ENCODE measurements at regions not wholly inside any gene's neighbourhood (a gene's known extent, or its start where the extent isn't known, plus 50 kb on each side); places are given as distances from the start of the nearest gene placed in this dataset.

DNA sequence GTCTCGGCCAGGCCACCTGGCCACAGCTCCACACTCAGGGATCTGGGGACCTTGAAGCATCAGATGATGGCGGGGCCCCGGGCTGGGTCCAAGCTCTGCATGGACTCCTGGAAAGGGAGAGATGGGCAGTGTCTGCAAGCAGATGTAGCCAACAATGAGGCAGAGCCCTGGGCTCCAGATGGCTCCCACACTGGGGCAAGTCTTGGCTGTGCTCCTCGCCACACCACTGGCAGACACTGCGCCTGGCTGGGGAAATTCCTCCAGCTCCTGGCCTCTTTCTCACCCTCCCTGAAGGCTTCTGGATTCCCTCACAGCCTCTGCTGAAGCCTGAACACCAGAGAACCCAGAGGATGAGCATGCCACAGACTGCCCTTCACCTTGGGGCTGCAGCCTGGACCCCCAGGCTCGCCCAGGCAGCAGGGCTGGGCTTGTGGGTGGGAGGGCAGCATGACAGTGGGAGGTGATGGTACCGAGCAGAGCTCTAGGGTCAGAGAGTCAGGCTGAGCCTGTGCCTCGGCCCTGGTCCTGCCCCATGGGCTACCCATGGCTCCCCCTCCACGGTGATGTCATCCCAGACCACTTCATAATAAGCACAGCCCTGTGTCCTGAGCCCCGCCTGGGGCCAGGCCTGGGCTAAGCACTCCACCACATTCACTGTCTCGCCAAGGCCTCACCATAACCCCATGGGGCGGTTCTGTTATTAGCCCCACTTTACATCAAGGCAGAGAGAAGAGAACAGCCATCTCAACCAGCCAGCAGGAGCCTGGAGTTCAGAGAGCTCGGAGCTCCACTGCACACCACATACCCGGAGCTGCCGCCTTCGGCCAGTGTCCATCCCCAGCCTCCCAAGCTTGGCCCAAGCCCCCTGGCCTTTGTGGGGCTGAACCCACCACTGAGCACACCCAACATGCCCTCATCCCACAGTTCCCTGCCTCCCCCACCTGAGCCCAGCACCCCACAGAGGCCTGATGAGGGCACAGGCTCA is 62.2 kb upstream of the ADAMTS2 start:
- no peak for TF ChIP-seq TAF1 (IDR thresholded peaks at IDR 0.05; ENCODE audit: low read depth)
- TF ChIP-seq CREB1 (IDR thresholded peaks at IDR 0.05; ENCODE audit: low read depth): no peak
- no peak for TF ChIP-seq NFIC (IDR thresholded peaks at IDR 0.05)
- TF ChIP-seq EP300 (IDR thresholded peaks at IDR 0.05; ENCODE audit: borderline replicate concordance): no peak
- TF ChIP-seq REST (IDR thresholded peaks at IDR 0.05; ENCODE audit: low read depth): no peak
- no peak for TF ChIP-seq TEAD4 (IDR thresholded peaks at IDR 0.05)
- TF ChIP-seq MAX (IDR thresholded peaks at IDR 0.05): no peak
- TF ChIP-seq ZBTB7A (IDR thresholded peaks at IDR 0.05; ENCODE audit: low read depth): no peak
- no peak for TF ChIP-seq USF1 (IDR thresholded peaks at IDR 0.05)
- no peak for TF ChIP-seq YY1 (IDR thresholded peaks at IDR 0.05; ENCODE audit: low read depth)
- TF ChIP-seq RAD21 (IDR thresholded peaks at IDR 0.05; ENCODE audit: low read depth): no peak
- no peak for TF ChIP-seq FOXM1 (IDR thresholded peaks at IDR 0.05; ENCODE audit: borderline replicate concordance, low read depth)
- TF ChIP-seq EGR1 (IDR thresholded peaks at IDR 0.05): no peak
- no peak for TF ChIP-seq CEBPB (IDR thresholded peaks at IDR 0.05)
- no peak for TF ChIP-seq TCF12 (IDR thresholded peaks at IDR 0.05; ENCODE audit: low read depth)

DNA sequence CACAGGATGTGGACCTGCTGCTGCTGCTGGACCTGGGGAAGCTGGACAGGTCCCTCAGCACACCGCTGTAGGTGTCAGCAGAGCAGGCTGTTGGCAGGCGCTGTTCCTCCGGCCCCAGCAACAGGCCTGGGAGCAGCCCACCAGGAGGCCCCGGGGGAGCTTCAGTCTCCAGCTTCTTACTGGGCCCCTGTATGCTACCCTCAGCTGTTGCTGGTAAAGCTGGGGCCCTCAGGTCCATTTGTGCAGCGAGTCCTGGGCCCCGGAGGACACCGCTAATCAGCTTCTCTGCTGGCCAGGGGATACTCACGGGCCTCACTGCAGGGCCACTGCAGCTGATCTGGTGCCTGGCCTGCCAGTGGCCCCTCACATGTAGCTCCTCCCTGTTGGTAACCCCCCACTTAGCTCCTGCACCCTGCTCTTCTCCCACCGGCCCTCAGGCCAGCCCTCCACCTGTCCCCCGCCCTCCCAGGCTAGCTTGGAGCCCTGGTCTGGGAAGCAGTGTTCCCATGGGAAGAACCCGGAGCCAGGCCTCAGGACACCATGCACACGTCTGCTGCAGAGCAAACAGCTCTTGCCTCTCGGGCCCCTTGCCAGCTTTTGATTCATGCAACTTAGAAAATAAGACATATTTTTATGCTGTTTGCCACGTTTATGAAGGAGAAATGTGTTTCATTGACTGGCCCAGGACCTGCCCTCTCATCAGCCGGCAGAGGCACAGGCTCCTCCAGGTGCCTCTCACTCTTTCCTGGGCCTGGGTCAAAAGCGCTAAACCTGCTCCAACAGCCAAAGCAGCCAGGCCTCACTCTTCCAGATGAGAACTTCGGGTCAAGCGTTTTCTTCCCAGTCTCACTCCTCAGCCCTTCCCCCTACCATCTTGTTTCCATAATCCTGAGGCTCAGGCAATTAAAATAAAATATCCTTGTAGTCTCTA is 61.0 kb upstream of the ADAMTS2 start:
- no peak for TF ChIP-seq CEBPB (IDR thresholded peaks at IDR 0.05)
- no peak for TF ChIP-seq USF1 (IDR thresholded peaks at IDR 0.05)

GRCh38 chr5:179405426-179406030 is 60.3 kb upstream of the ADAMTS2 start:
- TF ChIP-seq FOXM1 (IDR thresholded peaks at IDR 0.05; ENCODE audit: borderline replicate concordance, low read depth): no peak
- no peak for TF ChIP-seq RAD21 (IDR thresholded peaks at IDR 0.05; ENCODE audit: low read depth)
- TF ChIP-seq MAX (IDR thresholded peaks at IDR 0.05): no peak
- TF ChIP-seq EP300 (IDR thresholded peaks at IDR 0.05; ENCODE audit: borderline replicate concordance): no peak
- TF ChIP-seq USF1 (IDR thresholded peaks at IDR 0.05): no peak
- TF ChIP-seq CREB1 (IDR thresholded peaks at IDR 0.05; ENCODE audit: low read depth): no peak
- TF ChIP-seq NFIC (IDR thresholded peaks at IDR 0.05): no peak
- no peak for TF ChIP-seq TEAD4 (IDR thresholded peaks at IDR 0.05)

DNA sequence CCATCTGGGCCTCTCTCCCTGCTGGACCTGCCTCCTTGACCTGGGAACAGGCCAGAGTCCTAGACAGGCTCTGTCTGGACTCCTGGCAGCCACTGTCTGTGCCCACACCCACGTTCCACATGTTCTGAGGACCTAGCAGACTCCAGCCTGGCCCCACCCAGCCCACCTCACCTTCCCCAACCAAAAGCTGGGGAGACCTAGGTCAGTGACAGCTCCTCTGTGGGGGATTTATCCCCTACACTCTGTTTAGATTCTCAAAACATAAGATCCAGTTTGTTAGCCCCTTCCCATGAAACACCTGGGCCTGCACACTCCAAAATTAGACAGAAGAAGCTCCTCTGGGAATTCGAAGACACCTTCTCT is 59.8 kb upstream of the ADAMTS2 start:
- TF ChIP-seq TCF12 (IDR thresholded peaks at IDR 0.05; ENCODE audit: low read depth) (no peak), CREB1 (IDR thresholded peaks at IDR 0.05; ENCODE audit: low read depth) (no peak), TAF1 (IDR thresholded peaks at IDR 0.05; ENCODE audit: low read depth) (no peak), TEAD4 (IDR thresholded peaks at IDR 0.05) (no peak), RAD21 (IDR thresholded peaks at IDR 0.05; ENCODE audit: low read depth) (no peak), EP300 (IDR thresholded peaks at IDR 0.05; ENCODE audit: borderline replicate concordance) (no peak), REST (IDR thresholded peaks at IDR 0.05; ENCODE audit: low read depth) (no peak), YY1 (IDR thresholded peaks at IDR 0.05; ENCODE audit: low read depth) (no peak), ZBTB7A (IDR thresholded peaks at IDR 0.05; ENCODE audit: low read depth) (no peak), FOXM1 (IDR thresholded peaks at IDR 0.05; ENCODE audit: borderline replicate concordance, low read depth) (no peak), EGR1 (IDR thresholded peaks at IDR 0.05) (no peak), MAX (IDR thresholded peaks at IDR 0.05) (no peak), CEBPB (IDR thresholded peaks at IDR 0.05) (no peak), NFIC (IDR thresholded peaks at IDR 0.05) (no peak), USF1 (IDR thresholded peaks at IDR 0.05) (no peak)
